ENCODE measurements at regions not wholly inside any gene's neighbourhood (a gene's known extent, or its start where the extent isn't known, plus 50 kb on each side); places are given as distances from the start of the nearest gene placed in this dataset.
"Not testable (repeated sequence)": the region's sequence is repeated elsewhere in the genome, so short reads cannot be mapped to it uniquely, and the experiment has no call there.

- H3K9me3 Mint-ChIP-seq, CTCF ChIA-PET, H3K36me3 Mint-ChIP-seq, H3K27ac Mint-ChIP-seq, DNase-seq, H3K4me3 Mint-ChIP-seq, H3K4me1 Mint-ChIP-seq: not testable (repeated sequence)
- H3K27me3 Mint-ChIP-seq, result peaks cover 25% of the 10 kb centered on the region
Observed at GRCh38 chr5:173387293-173387692, 59.1 kb upstream of the STC2 start.

GRCh38 chr5:173385832-173386360, 57.7 kb upstream of the STC2 start:
- H3K4me1 Mint-ChIP-seq, result no peaks in the 10 kb centered on the region
- H3K27me3 Mint-ChIP-seq, result peaks cover 22% of the 10 kb centered on the region
- no peak for DNase-seq
- H3K36me3 Mint-ChIP-seq, result no peaks in the 10 kb centered on the region
- CTCF ChIA-PET, result no interaction called here
- H3K4me3 Mint-ChIP-seq, result no peak overlapping the region
- H3K27ac Mint-ChIP-seq, result no peak overlapping the region
- peaks cover 5% of the 10 kb centered on the region for H3K9me3 Mint-ChIP-seq

DNA sequence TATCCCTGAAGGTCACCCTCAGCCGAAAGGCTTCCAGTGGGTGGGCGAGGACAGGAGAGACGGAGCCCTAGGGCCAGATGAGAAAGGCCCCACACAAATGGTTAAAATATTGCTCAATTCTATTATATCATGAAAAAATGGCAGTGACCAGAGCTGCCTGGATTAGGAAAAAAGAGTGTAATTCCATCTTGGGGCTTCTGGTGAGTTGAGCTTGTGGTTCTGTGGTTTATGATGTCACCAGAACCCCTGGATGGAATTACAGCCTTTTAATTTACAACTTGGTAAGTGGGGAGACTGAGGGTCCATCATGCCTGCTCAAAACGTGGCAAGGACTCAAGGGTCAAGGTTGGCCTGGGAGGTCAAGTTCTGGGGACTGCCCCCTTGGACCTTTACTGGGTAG, 55.5 kb upstream of the STC2 start:
- Mint-ChIP-seq H3K4me1 (no peaks in the 10 kb centered on the region), H3K27me3 (peaks cover 19% of the 10 kb centered on the region), H3K36me3 (no peaks in the 10 kb centered on the region), H3K9me3 (peaks cover 5% of the 10 kb centered on the region), H3K4me3 (no peak overlapping the region), H3K27ac (no peak overlapping the region)
- CTCF ChIA-PET, result no interaction called here
- no peak for DNase-seq

- no peaks in the 10 kb centered on the region for H3K9me3 Mint-ChIP-seq
- peaks cover 14% of the 10 kb centered on the region for H3K27me3 Mint-ChIP-seq
- no peak overlapping the region for H3K4me3 Mint-ChIP-seq
- CTCF ChIA-PET, result no interaction called here
- H3K4me1 Mint-ChIP-seq, result no peaks in the 10 kb centered on the region
- no peak overlapping the region for H3K27ac Mint-ChIP-seq
- DNase-seq, result no peak
- H3K36me3 Mint-ChIP-seq, result no peaks in the 10 kb centered on the region
Observed at GRCh38 chr5:173378727-173379126, 50.5 kb upstream of the STC2 start.

All from activated naive CD4-positive, alpha-beta T cell treated with anti-CD3 and anti-CD28 coated beads, Interleukin-2, amount 10 ng/mL, durations not matched to agents 7 days and 5 days (primary cell).